Right forelimb (tissue), 1 donor: ENCODE measurements at regions not wholly inside any gene's neighbourhood (a gene's known extent, or its start where the extent isn't known, plus 50 kb on each side); places are given as distances from the start of the nearest gene placed in this dataset.

ENCODE experiments used
- DNase-seq: peaks from one replicate; pipeline ENCODE4 v3.0.0-alpha.2; 2018

DNA sequence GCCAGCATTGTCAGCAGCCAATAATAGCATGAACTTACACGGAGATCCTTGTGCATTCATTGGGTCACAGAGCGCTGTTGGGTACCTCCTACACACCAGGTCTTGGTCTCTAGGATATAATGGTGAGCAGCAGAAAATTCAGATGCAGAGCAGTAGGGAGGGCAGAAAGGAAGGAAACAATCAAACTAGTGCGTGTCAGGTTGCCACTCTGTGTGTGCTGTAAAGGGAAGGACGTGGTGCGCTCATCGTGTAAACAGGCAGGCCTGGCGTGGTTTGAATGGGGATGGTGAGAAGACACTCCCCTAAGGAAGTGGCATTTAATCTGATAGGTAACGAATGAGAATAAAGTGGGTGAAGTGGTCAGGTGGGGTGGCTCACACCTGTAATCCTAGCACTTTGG, 336.4 kb downstream of the CDH26 start:
- DNase-seq: no peak

DNA sequence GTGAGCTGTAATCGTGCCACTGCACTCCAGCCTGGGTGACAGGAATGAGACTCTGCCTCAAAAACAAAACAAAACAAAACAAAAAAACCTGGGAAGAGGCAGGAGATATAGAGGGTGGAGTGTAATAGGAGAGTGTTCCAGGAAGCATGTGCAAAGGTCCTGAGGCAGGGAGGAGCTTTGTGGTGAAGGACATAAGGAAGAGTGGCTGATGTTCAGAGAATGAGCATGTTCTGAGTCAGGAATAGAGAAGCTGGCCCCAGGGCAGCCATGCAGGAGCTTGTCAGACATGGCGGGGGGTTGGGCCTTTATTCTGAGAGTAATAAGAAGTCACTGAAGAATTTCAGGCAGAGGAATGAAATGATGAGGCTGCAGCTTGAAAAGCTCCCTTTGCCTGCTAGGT, 337.0 kb downstream of the CDH26 start:
- no peak for DNase-seq

GRCh38 chr20:60297649-60298048, 339.4 kb downstream of the CDH26 start:
- no peak for DNase-seq

GRCh38 chr20:60298647-60299046, 340.4 kb downstream of the CDH26 start:
- no peak for DNase-seq

GRCh38 chr20:60299951-60300350, 341.7 kb downstream of the CDH26 start:
- no peak for DNase-seq

DNA sequence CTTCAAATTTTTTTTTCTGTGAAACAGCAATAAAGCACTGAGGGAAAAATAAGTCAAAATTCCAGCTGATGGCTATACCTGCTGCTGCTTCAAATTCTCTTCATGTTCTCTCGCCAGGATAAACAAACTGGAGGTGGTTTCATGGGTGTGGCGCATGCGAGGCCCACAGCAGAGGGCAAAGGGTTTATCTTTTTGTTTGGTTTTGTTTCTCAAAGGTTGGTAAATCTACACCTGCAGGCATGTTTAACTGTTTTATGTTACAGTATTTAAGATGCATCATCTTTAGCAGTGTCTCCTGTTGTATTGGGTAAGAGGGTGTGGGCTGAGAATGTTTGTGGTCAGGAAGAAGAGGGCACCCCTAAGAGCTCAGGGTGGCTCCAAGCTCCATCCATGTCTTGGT, 342.2 kb downstream of the CDH26 start:
- DNase-seq: no peak

GRCh38 chr20:60302875-60303274, 344.7 kb downstream of the CDH26 start:
- no peak for DNase-seq

DNA sequence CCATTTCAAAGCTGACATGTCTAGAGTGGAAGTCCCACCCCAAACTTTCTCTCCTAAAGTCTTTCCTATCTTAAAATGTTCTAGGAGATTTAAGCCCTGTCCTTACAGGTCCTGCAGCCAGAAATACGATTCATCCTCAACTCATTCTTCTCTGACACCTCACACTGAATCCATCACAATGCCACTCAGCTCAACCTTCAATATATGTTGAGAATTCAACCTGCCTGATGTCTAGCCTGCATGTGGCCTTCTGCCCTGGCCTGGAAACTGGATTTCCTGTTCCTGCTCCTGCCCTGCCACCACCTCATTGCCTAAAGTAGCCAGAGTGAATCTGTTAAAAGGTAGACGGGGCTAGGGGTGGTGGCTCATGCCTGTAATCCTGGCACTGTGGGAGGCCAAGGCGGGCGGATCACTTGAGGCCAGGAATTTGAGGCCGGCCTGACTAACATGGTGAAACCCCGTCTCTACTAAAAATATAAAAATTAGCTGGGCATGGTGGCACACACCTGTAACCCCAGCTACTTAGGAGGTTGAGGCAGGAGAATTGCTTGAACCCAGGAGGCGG, 345.9 kb downstream of the CDH26 start:
- DNase-seq: no peak

DNA sequence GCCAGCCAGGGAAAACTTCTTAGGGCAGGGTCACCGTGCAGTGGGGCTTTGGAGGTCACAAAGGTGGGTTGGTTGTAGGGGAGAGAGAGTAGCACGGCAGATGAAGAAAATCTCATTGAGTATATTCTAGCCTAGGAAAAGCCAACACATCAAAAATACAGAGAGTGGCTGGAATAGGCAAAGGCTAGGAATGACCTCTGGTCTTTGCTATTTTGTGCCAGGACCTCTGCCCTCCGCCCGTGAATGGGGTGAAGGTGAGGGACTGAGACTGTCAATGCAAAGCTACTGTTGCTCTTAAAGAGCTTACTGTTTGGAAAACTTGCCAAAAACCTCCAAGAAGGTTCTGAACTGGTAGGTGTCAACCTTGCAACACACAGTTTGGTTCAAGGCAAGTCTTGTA, 346.7 kb downstream of the CDH26 start:
- DNase-seq: no peak

DNA sequence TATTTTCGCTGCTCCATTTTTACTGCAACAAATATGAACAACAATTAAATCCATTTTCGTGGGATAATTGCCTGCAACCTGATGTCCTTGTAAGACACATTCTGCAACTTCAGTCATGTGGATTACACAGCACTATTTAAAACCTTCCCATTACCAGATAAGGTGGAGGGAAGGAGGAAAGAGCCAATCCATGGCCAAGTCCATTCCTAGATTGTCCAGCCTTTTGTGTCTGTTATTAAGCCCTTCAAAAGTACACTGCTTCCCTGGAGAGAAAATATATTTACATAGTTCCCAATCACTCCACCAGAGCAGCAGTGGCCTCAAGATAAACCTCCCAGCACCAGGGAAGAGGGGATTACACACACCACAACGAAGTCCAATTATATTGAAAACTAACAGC, 347.9 kb downstream of the CDH26 start:
- DNase-seq: no peak

- DNase-seq: no peak
These were observed 348.3 kb downstream of the CDH26 start for GRCh38 chr20:60306551-60306950.

DNA sequence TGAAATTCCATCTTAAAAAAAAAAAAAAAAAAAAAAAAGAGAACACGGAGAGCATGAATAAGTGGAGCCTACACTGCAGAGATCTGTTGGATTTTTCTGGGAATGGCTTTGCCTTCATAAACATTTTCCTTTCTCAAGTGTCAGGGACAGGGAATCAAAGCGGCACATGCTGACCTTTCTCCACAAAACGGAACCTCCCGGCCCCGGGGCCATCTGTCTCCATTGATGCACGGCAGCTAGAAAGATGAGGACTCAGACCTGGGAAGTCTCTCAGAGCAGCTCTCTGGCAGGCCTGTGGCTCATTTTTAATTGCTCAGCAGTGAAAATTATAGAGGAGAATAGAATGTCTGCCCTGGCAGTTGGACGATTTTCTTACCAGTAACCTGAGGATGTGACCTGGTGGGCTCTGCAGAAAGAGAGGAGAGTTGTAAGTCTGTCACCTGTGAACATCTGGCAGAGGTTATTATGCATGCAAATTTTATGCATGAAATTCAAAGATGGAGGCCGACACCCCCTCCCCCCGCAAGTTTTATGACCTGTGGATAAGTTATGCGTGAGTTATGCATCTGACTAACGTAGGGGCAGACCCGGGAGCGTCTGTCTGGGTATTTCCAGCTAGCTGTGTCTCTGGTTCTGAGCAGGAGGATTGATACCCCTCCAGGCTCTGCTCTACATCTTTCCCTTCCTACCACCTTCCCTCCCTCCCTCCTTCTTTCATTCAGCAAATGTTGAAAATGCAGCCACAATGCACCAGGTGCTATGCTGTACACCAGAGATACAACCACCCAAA, 352.5 kb downstream of the CDH26 start:
- DNase-seq: no peak

- DNase-seq: no peak
These were observed 355.0 kb downstream of the CDH26 start for GRCh38 chr20:60313191-60313590.

DNA sequence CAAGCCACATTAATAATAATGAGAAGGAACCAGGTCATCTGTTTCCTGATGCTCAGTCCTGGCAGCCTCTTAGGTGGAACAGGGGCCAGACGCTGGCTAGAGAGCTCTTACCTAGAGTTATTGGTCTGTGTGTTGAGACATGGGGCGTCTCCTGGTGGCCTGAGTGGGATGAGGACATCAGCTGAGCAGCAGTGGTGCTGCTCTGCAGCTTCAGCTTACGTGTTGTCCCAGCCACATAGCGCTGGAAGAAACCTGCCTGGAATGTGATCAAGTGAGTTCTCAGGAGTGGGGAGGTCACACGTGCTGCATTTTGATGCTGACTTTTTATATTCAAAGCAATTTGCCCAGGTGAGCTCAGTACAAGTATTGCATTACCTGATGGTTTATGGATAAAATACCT, 355.4 kb downstream of the CDH26 start:
- no peak for DNase-seq

GRCh38 chr20:60314727-60315126, 356.5 kb downstream of the CDH26 start:
- DNase-seq: no peak

DNA sequence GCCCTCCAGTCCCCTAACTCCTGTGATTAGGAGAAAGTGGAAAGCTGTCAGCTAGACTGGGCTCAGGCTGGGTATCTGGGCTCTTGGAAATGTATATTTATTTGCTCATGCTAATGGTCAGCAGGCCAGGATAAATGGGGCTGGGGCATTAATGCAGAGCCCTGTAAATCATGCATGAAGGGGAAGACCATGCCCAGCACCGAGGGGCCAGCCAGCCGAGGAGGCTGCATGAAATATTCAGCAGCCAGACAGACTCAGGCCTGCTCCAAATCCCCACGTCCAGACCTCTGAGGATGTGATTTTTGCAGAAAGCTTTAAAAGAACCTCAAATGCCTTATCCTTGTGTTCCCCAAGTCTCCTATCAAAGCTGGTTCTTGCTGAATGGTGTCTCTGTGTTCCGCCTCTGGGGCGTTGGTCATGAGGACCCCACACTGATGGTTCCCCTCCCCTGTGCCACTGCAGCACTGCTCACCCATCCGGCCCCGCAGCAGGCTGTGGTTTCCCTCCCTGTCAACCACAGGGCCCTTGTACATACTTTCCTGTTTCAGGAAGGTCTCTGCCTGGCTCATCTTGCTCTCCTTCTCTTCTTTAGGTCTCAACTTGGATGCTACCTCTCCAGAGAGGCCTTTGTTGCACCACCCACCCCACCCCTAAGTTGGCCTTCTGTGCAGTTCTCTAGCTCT, 358.4 kb downstream of the CDH26 start:
- DNase-seq: no peak

DNA sequence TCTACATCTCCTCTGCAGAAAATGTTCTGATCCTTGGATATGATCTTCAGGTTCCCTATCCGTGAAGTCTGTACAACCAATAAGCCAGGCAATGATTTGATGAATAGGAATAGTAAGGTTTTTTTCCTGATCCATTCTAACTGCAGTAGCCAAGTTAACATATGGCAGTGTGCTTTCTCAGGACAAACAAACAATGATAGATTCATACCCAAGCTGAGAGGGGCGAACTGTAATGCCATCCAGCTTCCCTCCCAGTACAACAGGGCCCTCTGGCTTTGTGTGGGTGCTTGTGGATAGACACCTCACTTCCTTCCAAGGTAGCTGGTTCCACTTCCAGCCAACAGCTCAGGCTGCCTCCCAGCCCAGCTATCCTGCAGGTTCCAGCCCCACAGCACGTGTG, 359.2 kb downstream of the CDH26 start:
- no peak for DNase-seq

DNA sequence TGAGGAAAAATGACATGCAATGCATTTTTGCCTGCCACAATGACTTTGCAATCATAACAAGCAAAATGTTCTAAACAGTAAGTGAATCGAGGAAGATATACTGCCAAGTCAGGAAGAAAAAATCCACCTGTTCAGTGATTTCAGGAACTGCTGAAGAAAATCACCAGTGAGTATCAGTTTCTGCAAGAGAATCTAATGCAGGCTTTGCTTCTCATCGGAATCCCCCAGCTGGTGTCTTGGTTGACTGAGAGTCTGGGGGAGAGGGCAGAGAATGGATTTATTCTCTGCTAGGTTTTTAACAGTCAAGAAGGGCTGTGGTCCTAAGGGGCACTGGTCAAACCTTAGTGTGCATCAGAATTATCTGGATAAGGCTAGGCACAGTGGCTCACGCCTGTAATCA, 363.4 kb downstream of the CDH26 start:
- no peak for DNase-seq

GRCh38 chr20:60326821-60327220, 368.6 kb downstream of the CDH26 start:
- DNase-seq: no peak

DNA sequence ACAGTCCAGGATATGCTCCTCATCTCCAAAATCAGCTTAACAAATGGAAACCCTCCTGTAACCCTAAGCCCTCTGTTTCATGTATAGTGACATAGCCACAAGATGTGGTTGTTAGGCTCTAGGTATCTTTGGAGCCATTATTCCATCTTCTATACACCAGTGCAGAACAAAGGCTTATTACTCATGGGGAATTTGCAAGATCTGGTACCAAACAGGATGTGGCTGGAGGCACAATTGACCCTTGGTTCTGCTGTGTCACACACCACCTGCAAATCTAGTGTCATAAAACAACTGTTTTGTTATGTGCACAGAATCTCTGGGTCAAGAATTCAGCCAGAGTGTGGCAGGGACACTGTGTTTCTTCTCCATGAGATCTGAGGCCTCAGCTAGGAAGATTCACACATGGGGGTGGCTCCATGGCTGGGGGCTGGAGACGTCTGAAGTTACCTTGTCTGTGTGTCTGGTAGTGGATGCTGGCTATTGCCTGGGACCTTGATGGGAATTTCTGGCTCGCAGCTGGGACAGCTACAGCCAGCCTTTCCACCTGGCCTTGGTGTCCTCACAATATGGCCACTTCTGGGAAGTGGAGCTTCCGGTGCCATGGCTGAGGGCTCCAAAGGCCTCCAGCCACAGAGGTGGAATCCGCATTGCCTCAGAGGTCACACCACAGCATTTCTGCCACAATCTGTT, 369.9 kb downstream of the CDH26 start:
- no peak for DNase-seq

GRCh38 chr20:60330461-60330860, 372.2 kb downstream of the CDH26 start:
- no peak for DNase-seq

DNA sequence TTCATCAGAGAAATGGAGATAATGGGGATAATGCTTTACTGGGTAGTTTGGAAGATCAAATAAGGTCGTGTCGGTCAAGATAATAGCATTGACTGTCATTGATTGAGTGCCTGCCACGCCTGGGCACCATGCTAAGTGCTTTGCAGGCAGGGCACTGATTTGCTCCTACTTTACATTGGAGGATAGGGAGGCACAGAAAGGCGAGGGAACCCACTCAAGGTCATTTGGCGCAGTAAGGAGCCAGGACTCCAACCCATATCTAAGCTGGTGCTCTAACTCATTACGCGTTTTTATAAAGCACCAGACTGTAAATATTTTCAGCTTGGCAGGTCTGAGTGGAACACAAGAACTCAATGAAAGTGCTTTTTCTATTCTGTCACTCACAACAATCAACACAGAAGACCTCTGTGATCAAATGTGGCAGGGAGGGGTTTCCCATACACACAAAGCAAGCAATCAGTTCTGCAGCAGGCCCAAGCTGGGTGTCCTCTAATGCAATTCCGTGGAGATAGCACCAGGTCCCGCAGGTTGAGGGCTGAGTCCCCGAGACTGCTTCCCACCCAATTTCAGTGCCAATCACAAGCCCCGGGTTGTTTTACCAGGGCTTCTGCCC, 373.6 kb downstream of the CDH26 start:
- DNase-seq: no peak

- no peak for DNase-seq
These were observed 374.3 kb downstream of the CDH26 start for GRCh38 chr20:60332523-60332922.
